ENCODE measurements at regions not wholly inside any gene's neighbourhood (a gene's known extent, or its start where the extent isn't known, plus 50 kb on each side); places are given as distances from the start of the nearest gene placed in this dataset.

GRCh38 chr2:4618630-4619228 is 915.4 kb downstream of the DCDC2C start:
- DNase-seq = no peak
- no peak overlapping the region for H3K4me3 ChIP-seq (ENCODE audit: insufficient read depth, low read depth, low read length)
- H3K27me3 ChIP-seq (ENCODE audit: control insufficient read depth, insufficient read depth, low read length) = no peaks in the 10 kb centered on the region
- H3K36me3 ChIP-seq (replicated peaks; ENCODE audit: control insufficient read depth, insufficient read depth, low read length) = no peaks in the 10 kb centered on the region

GRCh38 chr2:4628998-4629501 is 925.7 kb downstream of the DCDC2C start:
- Histone ChIP-seq H3K27me3 (ENCODE audit: control insufficient read depth, insufficient read depth, low read length) (no peaks in the 10 kb centered on the region), H3K4me3 (ENCODE audit: insufficient read depth, low read depth, low read length) (no peak overlapping the region), H3K36me3 (replicated peaks; ENCODE audit: control insufficient read depth, insufficient read depth, low read length) (no peaks in the 10 kb centered on the region)
- no peak for DNase-seq

- no peak for DNase-seq
- Histone ChIP-seq H3K4me3 (ENCODE audit: insufficient read depth, low read depth, low read length) (no peak overlapping the region), H3K27me3 (ENCODE audit: control insufficient read depth, insufficient read depth, low read length) (no peaks in the 10 kb centered on the region), H3K36me3 (replicated peaks; ENCODE audit: control insufficient read depth, insufficient read depth, low read length) (no peaks in the 10 kb centered on the region)
These were observed 931.9 kb downstream of the DCDC2C start for GRCh38 chr2:4635289-4635688.

- no peaks in the 10 kb centered on the region for H3K36me3 ChIP-seq (replicated peaks; ENCODE audit: control insufficient read depth, insufficient read depth, low read length)
- no peak for DNase-seq
- no peaks in the 10 kb centered on the region for H3K27me3 ChIP-seq (ENCODE audit: control insufficient read depth, insufficient read depth, low read length)
- H3K4me3 ChIP-seq (ENCODE audit: insufficient read depth, low read depth, low read length) = no peak overlapping the region
These were observed 950.6 kb downstream of the DCDC2C start for GRCh38 chr2:4653991-4654390.

GRCh38 chr2:4656326-4656725 is 953.0 kb downstream of the DCDC2C start:
- no peaks in the 10 kb centered on the region for H3K36me3 ChIP-seq (replicated peaks; ENCODE audit: control insufficient read depth, insufficient read depth, low read length)
- DNase-seq = no peak
- no peaks in the 10 kb centered on the region for H3K27me3 ChIP-seq (ENCODE audit: control insufficient read depth, insufficient read depth, low read length)
- H3K4me3 ChIP-seq (ENCODE audit: insufficient read depth, low read depth, low read length) = no peak overlapping the region

- Histone ChIP-seq H3K27me3 (ENCODE audit: control insufficient read depth, insufficient read depth, low read length) (no peaks in the 10 kb centered on the region), H3K36me3 (replicated peaks; ENCODE audit: control insufficient read depth, insufficient read depth, low read length) (no peaks in the 10 kb centered on the region), H3K4me3 (ENCODE audit: insufficient read depth, low read depth, low read length) (no peak overlapping the region)
- no peak for DNase-seq
These were observed 958.9 kb downstream of the DCDC2C start for GRCh38 chr2:4662161-4662779.

GRCh38 chr2:4668381-4668780 is 965.0 kb downstream of the DCDC2C start:
- DNase-seq = no peak
- Histone ChIP-seq H3K36me3 (replicated peaks; ENCODE audit: control insufficient read depth, insufficient read depth, low read length) (no peaks in the 10 kb centered on the region), H3K4me3 (ENCODE audit: insufficient read depth, low read depth, low read length) (no peak overlapping the region), H3K27me3 (ENCODE audit: control insufficient read depth, insufficient read depth, low read length) (no peaks in the 10 kb centered on the region)

- Histone ChIP-seq H3K27me3 (ENCODE audit: control insufficient read depth, insufficient read depth, low read length) (no peaks in the 10 kb centered on the region), H3K36me3 (replicated peaks; ENCODE audit: control insufficient read depth, insufficient read depth, low read length) (no peaks in the 10 kb centered on the region), H3K4me3 (ENCODE audit: insufficient read depth, low read depth, low read length) (no peak overlapping the region)
- DNase-seq = no peak
These were observed 967.0 kb downstream of the DCDC2C start for GRCh38 chr2:4670331-4670730.

- H3K4me3 ChIP-seq (ENCODE audit: insufficient read depth, low read depth, low read length) = no peak overlapping the region
- H3K36me3 ChIP-seq (replicated peaks; ENCODE audit: control insufficient read depth, insufficient read depth, low read length) = no peaks in the 10 kb centered on the region
- DNase-seq = no peak
- no peaks in the 10 kb centered on the region for H3K27me3 ChIP-seq (ENCODE audit: control insufficient read depth, insufficient read depth, low read length)
These were observed 969.7 kb downstream of the DCDC2C start for GRCh38 chr2:4673025-4673489.

GRCh38 chr2:4674007-4674406 is 970.6 kb downstream of the DCDC2C start:
- H3K27me3 ChIP-seq (ENCODE audit: control insufficient read depth, insufficient read depth, low read length) = no peaks in the 10 kb centered on the region
- no peaks in the 10 kb centered on the region for H3K36me3 ChIP-seq (replicated peaks; ENCODE audit: control insufficient read depth, insufficient read depth, low read length)
- no peak for DNase-seq
- no peak overlapping the region for H3K4me3 ChIP-seq (ENCODE audit: insufficient read depth, low read depth, low read length)

- H3K36me3 ChIP-seq (replicated peaks; ENCODE audit: control insufficient read depth, insufficient read depth, low read length) = no peaks in the 10 kb centered on the region
- no peak for DNase-seq
These were observed 971.9 kb downstream of the DCDC2C start for GRCh38 chr2:4675295-4675694.

GRCh38 chr2:4678927-4679326 is 975.6 kb downstream of the DCDC2C start:
- Histone ChIP-seq H3K27me3 (ENCODE audit: control insufficient read depth, insufficient read depth, low read length) (no peaks in the 10 kb centered on the region), H3K4me3 (ENCODE audit: insufficient read depth, low read depth, low read length) (no peak overlapping the region), H3K36me3 (replicated peaks; ENCODE audit: control insufficient read depth, insufficient read depth, low read length) (no peaks in the 10 kb centered on the region)
- DNase-seq = peak; percentile 20

More at GRCh38 chr2:4675295-4675694, 971.9 kb downstream of the DCDC2C start:
- H3K27me3 ChIP-seq (ENCODE audit: control insufficient read depth, insufficient read depth, low read length) = no peaks in the 10 kb centered on the region
- no peak overlapping the region for H3K4me3 ChIP-seq (ENCODE audit: insufficient read depth, low read depth, low read length)

GRCh38 chr2:4679391-4679790 is 976.0 kb downstream of the DCDC2C start:
- no peak overlapping the region for H3K4me3 ChIP-seq (ENCODE audit: insufficient read depth, low read depth, low read length)
- no peaks in the 10 kb centered on the region for H3K27me3 ChIP-seq (ENCODE audit: control insufficient read depth, insufficient read depth, low read length)
- DNase-seq = no peak
- no peaks in the 10 kb centered on the region for H3K36me3 ChIP-seq (replicated peaks; ENCODE audit: control insufficient read depth, insufficient read depth, low read length)

- no peak overlapping the region for H3K4me3 ChIP-seq (ENCODE audit: insufficient read depth, low read depth, low read length)
- H3K36me3 ChIP-seq (replicated peaks; ENCODE audit: control insufficient read depth, insufficient read depth, low read length) = no peaks in the 10 kb centered on the region
- H3K27me3 ChIP-seq (ENCODE audit: control insufficient read depth, insufficient read depth, low read length) = no peaks in the 10 kb centered on the region
- no peak for DNase-seq
These were observed 981.5 kb downstream of the DCDC2C start for GRCh38 chr2:4684921-4685320.

GRCh38 chr2:4690913-4691312 is 987.5 kb downstream of the DCDC2C start:
- no peak for DNase-seq
- no peak overlapping the region for H3K4me3 ChIP-seq (ENCODE audit: insufficient read depth, low read depth, low read length)
- no peaks in the 10 kb centered on the region for H3K27me3 ChIP-seq (ENCODE audit: control insufficient read depth, insufficient read depth, low read length)
- no peaks in the 10 kb centered on the region for H3K36me3 ChIP-seq (replicated peaks; ENCODE audit: control insufficient read depth, insufficient read depth, low read length)
